Activated CD8-positive, alpha-beta memory T cell treated with anti-CD3 and anti-CD28 coated beads for 1 hour (primary cell): ENCODE measurements at regions not wholly inside any gene's neighbourhood (a gene's known extent, or its start where the extent isn't known, plus 50 kb on each side); places are given as distances from the start of the nearest gene placed in this dataset.
"Not testable (repeated sequence)": the region's sequence is repeated elsewhere in the genome, so short reads cannot be mapped to it uniquely, and the experiment has no call there.

Experiments used
- DNase-seq, 2 donors: peaks; one replicate each; pipeline ENCODE4 v3.0.0-alpha.2; 2020; ENCODE audit warnings: low read depth in 1 of 2; ENCODE audit errors: extremely low read depth in 1 of 2

DNA sequence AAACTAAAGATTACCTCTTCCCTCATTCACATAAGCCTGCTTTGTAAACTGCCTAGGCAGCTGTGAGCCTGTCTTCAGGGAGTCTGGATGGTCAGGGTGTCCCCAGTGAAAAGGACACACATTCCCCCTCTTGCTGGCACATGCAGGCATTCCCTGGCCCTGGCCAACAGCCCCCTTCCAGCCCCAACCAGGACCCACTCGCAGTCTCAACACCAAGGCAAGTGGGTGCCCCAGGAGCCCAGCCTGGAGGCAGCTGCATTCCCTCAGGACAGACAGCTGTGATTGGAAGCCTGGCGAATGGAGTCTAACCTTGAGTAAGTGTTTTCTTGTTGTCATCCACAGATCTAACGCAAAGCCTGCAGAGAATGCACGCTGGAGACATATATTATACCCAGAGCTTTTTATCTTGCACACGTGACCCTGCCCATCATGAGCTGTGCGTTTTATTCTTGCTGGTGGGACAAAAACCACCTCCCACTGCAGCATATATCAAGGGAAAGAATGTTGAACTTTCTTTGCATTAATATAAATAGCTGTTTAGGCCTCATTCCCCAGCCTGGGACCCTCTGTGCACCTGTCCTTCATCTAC lies 95.0 kb upstream of the LHX1 start:
- DNase-seq, result no peak

DNA sequence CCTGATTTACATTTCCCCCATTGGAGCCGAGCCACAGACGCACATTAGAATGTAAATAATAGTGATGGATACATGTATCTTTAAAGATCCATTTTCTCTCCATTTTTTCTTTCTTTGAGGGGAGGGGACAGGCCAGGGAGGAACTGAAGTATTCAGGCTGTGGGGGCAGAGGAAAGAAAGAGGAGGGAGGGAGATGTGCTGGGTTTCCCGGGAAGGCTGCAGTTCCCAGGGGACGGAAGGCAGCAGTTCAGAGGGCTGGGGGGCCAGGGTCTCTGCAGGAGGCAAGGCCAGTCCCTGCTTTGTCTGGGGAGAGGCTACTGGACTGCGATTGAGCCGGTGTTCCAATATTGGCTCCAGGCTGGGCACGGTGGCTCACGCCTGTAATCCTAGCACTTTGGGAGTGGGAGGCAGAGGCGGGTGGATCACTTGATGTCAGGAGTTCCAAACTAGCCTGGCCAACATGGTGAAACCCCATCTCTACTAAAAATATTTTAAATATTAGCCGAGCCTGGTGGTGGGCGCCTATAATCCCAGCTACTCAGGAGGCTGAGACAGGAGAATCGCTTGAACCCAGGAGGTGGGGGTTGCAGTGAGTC lies 94.2 kb upstream of the LHX1 start:
- DNase-seq, result no peak

DNA sequence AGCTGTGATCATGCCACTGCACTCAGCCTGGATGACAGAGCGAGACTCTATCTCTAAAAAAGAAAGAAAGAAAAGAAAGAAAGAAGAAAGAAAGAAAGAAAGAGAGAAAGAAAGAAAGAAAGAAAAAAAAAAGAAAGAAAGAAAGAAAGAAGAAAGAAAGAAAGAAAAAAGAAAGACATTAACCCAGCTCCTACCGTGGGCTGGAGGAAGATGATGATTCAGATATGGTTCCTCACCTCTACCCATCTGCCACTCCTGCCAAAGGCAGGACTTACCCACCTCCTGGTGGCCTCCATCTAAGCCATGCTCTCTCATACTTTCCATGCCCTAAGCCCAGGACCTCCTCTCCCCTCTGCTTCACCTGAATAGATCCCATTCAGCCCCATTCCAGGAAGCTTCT lies 93.3 kb upstream of the LHX1 start:
- no peak for DNase-seq

DNA sequence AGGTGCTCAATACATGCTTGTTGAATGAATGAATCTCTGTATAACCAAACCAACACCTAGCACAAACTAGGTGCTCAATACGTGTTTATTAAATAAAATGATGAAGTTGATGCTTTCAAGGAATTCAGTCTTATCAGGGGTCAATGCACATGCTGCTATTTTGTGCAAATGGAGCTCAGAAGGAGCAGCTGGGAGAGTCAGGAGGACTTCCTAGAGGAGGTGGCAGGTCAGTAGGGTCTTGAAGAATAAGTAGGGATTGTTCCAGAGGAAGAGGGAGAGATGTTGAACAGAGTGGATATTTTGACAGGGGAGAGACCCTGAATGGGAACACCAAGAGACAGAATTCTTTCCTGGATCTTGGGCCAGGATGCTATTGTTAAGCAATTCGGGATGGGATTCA lies 92.7 kb upstream of the LHX1 start:
- DNase-seq, result no peak

DNA sequence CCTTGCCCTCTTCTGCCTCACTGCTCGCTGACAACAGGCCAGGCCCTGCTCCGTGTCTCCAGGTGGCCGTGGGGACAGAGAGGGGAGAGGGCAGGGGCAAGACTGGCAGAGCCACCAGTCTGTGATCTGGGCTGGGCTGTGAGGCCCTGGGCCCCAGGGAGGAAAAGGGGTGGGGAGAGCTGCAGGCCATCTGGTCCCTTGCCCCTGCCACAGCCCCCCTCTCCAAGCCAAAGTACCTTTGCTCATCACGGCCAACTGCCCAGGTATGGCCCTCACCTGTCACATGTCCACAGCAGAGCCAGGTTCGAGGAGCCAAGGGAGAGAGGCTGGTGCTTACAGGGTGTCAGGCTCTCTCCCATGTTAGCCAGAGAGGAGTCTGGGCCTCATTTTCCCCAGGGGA lies 91.4 kb upstream of the LHX1 start:
- DNase-seq, result no peak

DNA sequence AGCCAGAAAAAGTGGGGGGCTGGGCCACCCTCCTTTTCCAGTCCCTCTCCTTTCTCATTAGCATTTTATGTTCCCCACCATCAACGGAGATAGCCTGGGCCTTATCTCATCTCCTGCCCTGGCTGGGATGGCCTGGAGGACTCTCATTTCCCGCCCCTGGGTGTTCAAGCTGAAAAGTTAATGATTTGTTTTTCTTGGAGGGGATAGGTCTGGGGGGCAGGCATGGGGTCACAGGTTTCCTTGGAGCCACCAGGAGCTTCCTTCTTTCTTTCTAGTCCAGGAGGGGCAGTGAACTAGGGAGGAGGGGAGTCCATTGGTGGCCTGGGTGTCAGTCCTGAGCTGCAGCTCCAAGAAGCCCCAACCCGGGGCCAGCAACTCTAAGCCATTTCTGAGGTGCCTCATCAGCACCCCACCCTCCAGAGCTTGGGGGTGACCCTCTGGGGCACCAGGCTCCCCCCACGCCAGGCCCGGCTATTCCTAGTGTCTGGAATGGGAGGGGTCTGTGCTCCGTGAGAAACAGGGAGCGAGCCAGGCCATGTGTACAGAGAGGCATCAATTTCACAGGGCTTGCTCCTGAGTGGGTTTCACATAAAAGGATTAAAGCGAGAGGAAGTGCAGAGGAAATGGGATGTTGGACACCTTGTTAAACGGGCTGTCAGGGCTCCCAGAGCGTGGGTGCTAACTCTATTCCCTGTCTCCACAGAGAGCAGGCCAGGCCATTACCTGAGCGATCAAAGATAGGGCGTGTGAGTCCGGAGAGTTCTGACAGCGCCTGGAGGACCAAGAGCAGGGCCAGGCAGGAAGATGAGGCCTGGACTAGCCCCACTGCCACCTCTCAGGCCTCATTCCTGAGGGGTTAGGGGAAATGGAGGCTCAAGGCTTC lies 90.6 kb upstream of the LHX1 start:
- DNase-seq, result no peak

DNA sequence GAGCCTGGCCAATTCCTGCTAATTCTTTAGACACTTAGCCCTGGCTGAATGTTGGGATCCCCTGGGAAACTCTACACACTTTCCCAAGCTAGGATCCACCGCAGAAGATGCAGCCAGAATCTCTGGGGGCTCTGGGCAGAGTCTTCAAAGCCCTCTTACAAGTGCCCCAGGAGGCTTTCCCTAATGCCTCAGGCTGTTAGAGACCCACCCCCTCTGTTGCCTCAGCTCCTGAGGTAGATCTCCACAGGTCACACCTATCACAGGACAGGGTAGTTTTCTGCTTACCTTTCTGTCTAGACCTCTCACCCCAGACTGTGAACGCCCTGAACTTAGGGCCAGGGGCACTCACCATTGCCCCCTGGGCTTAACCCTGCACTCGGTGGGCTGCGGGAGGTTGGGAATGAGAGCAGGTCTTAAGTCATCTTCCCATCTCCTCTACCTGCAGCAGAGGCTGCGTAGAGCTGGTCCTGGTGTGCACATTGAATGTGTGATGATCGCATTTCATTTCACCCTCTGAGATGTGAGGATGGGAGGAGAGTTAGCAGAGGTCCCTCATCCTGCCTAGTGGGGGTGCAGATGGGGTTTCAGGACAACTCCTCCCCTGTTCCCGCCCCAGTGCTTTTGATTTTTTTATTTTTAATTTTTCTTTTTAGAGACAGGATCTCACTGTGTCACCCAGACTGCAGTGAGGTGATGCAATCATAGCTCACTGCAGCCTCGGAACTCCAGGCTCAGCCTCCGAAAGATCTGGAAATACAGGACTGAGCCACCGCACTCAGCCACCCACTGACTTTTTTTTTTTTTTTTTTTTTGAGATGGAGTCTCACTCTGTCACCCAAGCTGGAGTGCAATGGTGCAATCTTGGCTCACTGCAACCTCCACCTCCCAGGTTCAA lies 89.0 kb upstream of the LHX1 start:
- DNase-seq, result no peak

DNA sequence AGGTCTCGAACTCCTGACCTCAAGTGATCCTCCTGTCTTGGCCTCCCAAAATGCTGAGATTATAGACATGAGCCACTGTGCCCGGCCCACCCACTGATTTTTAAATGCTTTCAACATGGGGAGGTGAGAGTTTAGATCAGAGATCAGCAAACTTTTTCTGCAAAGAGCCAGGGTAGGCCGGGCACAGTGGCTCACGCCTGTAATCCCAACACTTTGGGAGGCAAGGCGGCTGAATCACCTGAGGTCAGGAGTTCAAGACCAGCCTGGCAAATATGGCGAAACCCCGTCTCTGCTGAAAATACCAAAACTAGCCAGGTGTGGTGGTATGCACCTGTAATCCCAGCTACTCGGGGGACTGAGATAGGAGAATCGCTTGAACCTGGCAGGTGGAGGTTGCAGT lies 88.3 kb upstream of the LHX1 start:
- DNase-seq, result not testable (repeated sequence)

DNA sequence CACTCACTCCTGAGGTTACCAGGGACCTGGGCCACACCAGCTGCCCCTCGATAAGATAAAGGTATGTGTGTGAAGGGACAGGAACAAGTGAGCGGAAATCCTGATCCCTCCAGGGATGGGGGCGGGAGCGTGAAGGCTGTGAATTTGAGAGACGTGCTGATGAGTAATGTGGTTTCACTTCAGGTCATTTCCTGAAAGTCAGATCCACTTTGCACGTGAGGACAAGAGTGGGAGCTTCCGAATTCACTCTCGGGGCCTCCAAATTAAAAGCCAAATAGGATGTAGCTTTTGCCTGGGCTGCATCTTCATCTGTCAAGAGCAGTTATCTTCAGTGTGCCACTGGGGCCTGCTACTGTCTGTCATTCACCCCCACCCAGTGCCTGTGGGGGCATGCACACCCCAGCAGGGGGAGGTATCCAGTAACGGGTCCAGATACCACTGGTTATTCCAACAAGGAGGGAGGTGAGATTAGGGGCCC lies 87.4 kb upstream of the LHX1 start:
- no peak for DNase-seq

DNA sequence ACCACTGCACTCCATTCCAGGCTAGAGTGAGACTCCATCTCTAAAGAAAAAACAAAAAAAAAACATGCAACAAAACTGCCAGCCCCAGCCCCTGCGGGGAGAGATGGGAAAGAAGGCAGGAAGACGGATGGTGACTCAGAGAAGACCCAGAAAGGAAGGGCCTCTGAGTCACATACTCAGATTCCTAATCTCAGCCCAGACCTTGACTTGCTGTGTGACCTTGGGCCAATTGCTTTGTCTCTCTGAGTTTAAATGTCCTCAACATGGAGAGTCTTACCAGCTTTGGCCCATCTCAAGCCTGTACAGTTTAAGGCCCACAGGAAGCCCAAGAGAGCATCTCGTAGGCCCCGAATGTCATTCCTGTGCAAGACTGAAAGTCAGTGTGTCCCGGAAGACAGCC lies 86.5 kb upstream of the LHX1 start:
- no peak for DNase-seq

DNA sequence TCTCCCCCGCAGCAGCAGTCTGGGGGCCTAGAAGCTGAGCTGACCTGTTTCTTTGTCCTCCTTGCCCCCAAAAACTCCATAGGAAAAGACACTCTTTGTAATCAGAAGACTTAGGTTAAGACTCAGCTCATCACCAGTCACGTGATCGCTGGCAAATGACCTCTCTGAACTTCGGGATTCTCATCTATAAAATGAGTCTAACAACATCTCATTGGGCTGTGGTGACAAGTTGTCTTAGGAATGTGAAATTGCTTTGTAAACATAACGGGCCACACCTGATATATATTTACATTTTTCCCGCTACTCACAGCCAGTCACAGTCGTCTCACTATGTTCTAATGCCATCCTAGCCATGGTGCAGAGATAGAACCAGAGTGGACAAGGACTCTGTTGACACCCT lies 86.0 kb upstream of the LHX1 start:
- no peak for DNase-seq

DNA sequence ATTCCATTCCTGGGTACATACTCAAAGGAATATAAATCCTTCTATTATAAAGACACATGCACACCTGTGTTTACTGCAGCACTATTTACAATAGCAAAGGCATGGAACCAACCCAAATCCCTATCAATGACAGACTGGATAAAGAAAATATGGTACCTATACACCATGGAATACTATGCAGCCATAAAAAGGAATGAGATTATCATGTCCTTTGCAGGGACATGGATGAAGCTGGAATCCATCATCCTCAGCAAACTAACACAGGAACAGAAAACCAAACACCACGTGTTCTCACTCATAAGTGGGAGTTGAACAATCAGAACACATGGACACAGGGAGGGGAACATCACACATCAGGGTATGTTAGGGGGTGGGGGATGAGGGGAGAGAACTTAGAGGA lies 84.8 kb upstream of the LHX1 start:
- DNase-seq, result not testable (repeated sequence)

DNA sequence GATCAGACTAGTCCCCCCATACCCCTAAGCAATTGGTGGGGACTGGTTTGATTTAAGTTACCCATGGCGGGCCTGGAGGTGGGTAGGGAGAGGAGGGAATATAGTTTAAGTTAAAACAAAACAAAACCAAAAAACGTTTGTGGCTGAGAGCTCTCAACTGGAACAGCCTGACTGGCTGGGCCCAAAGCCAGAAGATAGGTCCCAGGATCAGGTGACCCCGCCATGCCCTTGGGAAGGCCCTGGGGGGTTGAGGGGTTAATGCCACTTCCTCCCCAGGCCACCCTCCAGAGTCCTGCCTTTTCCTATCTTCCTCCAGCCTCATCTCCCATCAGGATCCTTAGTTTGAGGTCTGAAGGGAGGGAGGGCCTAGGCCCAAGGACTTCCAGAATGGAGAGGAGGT lies 82.3 kb upstream of the LHX1 start:
- no peak for DNase-seq

DNA sequence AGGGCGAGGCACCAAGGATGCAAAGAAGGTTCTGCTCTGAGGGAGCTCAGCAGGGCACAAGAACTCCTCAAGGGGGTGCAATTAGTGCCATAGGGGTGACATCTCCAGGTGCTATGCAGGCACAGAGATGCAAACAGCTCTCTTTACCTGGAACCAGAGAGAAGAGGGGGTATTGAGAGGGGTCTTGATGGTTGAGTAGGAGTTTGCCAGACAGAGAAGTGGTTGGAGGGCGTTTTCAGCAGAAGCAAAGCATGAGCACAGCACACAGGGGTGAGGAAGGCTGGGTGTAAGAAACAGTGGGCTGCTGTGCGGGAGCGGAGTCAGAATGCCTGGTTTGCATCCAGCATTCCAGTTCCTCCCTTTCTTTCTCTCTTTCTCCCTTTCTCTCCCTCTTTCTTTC lies 81.8 kb upstream of the LHX1 start:
- DNase-seq, result no peak

DNA sequence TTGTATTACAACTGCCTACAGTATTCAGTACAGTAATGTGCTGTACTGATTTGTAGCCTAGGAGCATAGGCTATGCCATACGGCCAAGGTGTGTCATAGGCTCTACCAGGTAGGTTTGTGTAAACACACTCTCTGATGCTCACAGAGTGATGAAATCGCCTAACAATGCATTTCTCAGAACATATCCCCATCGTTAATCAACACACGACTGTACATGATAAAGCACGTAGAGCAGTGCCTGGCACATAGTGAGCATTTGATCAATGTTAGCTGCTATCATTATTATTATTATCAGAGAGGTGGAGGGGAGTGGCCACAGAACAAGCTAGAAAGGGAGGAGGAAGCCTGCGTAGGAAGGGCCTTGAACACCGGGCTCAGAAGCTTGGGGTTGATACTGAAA lies 81.1 kb upstream of the LHX1 start:
- no peak for DNase-seq

DNA sequence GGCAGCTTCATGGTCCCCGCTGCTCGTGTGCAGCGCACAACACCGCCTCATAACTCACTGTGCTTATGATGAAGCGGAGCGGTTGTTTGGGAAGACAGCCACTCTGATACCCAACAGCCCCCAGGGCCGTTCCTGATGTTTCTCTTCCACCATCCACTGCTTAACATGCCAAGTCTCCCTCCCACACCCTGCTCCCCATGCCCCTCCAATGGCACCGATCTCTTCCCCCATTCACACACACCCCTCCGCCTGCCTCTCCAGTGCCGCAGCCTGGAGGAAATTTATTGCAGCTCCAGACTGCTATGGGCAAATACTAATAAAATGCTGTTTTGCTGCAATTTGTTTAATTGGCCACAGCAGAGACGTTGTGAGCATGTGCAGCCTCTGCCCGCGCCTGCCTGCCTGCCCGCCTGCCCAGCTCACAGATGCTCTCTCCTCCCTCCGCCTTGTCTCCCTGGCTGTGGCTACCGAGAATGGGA lies 80.3 kb upstream of the LHX1 start:
- no peak for DNase-seq

DNA sequence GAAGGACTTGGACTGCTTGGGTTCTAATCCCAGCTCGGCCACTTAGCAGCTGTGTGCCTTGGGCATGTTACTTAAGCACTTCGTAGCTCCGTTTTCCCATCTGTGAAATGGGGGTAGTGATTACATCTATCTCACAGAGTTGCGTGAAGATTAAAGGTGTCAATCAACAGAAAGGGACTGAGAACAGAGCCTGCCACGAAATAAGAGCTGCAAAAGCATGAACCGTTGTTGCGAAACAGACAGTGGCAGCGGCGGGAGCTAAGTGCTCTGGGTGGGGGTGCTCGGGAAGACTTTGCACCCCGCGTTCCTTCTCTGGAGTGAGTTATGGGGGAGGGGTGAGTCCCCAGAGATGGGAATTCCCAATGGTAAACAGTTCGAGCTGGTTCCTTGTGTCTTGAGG lies 79.6 kb upstream of the LHX1 start:
- no peak for DNase-seq

DNA sequence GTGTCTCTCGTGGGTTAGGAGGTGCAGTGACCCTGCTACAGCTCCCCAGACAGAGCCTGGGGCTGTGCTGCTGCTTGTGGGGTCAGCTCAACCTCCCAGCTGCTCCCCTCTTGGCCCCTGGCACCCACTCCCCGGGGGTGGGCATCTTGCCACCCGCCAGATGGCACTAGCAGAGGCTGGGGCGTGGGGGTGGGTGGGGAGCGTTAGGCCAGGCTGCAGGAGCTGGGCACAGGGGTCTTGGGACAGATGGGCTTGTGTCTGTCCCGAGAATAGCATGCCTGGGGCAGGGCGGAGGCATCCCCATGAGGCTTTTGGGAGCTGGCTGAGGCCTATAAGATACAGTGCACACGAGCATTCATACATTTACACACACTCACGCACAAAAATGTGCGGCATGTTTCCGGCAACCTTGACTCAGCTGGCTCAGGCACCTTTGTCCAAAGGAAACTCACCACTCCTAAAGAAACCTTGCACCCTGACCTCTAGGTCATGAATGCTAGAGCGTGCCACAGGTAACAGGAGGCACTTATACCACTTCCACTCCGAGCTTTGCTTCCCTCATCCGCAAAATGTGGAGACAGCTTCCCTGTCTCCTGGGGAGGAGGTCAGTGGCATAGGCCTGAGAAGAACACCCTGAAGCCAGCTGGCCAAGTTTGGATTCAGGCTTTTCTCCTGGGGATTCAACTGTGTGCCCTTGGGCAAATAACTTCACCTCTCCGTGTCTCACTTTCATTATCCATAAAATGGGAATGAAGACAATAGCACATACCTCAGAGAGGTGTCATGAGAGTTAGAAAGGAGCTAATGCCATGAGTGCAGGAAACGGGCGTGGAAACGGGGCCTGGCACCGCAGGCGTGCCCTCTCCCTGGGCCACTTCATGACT lies 78.9 kb upstream of the LHX1 start:
- no peak for DNase-seq

DNA sequence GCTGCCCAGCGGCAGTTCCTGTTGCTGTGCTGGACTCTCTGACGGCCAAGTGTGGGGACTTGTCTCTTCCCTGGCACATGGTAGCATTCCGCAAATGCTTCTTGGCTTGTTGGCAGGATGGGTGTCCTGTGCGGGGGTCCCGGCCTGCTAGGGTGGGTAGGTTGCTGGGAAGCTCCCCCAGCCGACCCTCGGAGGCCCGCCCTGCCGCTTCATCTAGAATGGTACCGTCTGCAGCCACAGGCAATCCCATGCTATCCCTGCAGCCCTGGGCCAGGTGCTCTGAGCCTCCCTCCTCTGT lies 78.3 kb upstream of the LHX1 start:
- no peak for DNase-seq

DNA sequence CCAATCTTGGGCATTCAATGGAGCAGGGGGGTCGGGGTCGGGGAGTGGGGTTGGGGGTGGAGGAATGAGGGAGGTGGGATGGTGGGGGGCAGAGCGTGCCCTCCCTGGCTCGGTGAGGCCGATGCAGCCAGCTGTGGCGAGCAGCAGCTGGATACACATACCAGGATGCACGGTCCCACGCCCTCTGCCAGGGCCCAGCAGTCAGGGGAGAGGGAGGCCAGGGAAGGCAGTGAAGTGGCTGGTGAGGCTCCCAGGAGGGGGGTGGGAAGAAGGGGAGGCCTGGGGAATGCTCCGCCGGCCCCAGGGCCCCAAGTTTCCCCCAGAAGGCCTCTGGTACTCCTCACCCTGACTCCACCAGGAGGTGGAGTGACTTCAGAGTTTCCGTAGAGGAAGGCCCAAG lies 77.6 kb upstream of the LHX1 start:
- no peak for DNase-seq
